Urothelium cell line (cell line): ENCODE measurements at regions not wholly inside any gene's neighbourhood (a gene's known extent, or its start where the extent isn't known, plus 50 kb on each side); places are given as distances from the start of the nearest gene placed in this dataset.
"Not testable (repeated sequence)": the region's sequence is repeated elsewhere in the genome, so short reads cannot be mapped to it uniquely, and the experiment has no call there.

Experiments used
- DNase-seq: peaks from one replicate; pipeline ENCODE4 v3.0.0; 2011; ENCODE audit warnings: low spot score, mixed read lengths
- FAIRE-seq: peaks from 2 replicates; lab custom pipeline; 2011; peaks lifted over from hg19 to GRCh38; lab: Jason Lieb, UNC

DNA sequence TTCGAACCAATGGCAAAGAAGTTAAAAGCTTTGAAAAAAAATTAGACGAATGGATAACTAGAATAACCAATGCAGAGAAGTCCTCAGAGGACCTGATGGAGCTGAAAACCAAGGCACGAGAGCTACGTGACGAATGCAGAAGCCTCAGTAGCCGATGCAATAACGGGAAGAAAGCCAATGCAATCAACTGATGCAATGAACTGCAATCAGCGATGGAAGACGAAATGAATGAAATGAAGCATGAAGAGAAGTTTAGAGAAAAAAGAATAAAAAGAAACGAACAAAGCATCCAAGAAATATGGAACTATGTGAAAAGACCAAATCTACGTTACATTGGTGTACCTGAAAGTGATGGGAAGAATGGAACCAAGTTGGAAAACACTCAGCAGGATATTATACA, 52.6 kb upstream of the MRPS30 start:
- FAIRE-seq, DNase-seq: not testable (repeated sequence)

DNA sequence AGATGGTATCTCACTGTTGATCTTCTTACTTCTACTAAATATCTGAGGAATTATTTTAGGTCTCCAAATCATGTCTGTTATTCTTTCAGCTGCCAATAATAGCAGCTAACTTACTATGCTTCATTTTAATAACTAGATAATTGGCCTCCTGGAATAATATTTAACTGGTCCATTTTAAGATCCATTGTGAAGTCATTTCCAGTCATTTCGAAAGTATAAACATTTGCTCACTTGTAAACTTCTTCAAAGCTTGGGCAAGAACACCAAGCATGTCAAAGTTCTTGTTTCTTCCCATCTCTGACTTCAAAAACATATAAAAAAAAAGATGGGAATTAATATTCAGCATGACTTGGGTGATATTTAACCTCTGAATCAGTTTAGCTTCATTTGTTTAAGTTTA, 61.4 kb upstream of the MRPS30 start:
- DNase-seq, result no peak
- no peak for FAIRE-seq

DNA sequence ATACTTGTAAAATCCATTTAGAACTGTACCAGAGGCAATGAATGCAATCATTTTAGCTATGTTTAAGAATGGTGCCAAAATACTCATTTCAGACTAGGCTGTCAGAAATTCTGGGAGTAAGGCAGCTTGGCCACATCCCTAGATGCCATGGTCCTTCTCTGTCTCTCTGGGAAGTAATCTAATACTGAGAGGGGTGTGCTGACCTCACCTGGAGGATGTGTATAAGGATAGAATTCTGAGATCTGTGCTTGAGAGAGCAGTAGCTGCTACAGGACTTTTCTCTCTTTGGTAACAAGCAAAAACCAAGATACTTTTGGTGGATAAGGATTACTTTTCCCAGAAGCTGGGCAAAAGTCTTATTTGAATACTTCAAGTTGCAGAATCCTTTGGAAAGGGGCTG, 68.1 kb upstream of the MRPS30 start:
- no peak for DNase-seq

DNA sequence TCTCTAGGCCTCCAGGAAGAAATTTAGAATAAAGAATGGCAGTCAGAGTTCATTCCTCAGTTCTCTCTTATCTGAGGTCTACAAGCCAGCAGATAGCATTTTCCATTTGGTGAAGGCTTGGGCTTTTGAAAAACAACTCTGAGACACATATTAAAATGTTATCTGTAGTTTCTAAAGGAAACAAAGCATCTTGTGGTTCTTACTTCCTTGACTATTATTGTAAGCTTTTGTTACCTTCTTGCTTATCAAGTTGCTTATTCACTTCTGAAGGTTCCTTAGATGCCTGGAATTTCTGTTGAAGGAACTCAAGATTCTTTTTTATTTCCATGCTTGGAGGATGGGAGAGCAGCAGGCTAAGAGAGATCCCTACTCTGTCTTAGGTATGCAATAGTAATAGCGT, 79.2 kb upstream of the MRPS30 start:
- no peak for DNase-seq

More for the DNA sequence above, 68.1 kb upstream of the MRPS30 start:
- FAIRE-seq, result no peak

DNA sequence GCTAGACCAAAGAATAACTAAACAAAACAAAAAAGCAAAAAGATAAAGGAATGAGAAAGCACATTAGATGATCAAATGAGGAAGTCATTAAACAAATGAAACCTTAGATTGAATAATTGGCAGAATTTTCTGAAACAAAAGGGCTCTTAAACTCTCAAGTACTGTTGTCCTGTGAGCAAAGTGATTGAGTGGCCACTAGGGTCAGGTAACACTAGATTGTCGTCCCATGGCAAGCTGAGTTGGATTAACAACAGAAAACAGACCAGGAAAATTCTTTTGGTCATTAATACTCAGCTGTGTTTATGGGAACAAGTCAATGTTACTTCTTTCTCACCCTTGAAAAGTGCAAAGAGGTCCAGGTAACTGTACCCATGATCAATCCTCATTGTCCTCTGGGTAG, 81.6 kb upstream of the MRPS30 start:
- DNase-seq (no peak), FAIRE-seq (no peak)

More for the DNA sequence above, 79.2 kb upstream of the MRPS30 start:
- no peak for FAIRE-seq

DNA sequence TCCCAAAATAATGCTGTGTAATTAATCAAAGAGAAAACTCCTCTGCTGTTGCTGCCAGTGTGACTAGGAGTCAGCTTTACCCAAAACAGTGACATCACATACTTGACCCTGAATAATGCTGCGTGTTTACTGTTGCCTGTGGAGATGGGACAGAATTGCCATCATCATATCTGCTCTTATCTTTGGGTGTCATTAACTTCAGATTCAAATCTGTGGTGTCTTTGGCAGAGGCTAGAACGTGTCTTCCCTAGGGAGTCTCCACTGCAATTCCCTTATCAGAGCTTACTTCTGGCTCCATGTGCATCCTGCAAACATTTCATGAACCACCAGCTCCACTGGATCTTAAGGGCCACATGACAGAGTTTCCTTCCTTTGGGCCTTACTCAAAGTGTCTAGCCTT, 88.9 kb upstream of the MRPS30 start:
- FAIRE-seq (no peak), DNase-seq (no peak)

DNA sequence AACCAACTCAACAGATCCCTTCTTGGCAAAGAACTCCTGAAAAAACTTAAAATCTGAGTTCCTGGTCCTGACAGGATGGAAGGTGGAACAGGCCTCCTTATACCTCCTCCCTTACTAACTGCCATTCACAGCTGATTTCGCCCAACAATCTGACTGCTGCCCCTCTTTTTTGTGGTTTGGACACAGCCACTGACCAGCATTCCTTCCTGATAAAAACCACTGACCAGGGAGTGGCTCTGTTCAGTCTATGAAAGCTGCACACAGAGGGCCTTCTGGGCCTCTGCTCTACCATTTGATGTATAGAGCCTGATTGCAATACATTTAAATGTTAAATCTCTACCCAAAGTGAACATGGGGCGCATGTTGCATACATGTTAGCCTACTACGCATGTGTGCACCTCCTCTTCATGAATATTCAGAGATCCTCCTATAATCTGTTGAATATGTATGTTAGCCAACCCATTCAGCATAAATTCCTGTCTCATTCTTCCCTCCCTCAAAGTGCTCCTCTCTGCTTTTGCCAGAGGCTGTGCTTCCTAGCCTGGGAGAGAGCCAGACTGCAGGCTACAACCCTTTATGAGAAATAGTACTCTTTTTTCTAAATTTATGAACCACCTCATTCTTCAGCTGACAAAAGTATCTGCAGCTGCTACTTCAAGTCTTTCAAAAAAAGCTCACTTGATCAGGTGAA, 93.7 kb upstream of the MRPS30 start:
- DNase-seq (no peak), FAIRE-seq (no peak)

DNA sequence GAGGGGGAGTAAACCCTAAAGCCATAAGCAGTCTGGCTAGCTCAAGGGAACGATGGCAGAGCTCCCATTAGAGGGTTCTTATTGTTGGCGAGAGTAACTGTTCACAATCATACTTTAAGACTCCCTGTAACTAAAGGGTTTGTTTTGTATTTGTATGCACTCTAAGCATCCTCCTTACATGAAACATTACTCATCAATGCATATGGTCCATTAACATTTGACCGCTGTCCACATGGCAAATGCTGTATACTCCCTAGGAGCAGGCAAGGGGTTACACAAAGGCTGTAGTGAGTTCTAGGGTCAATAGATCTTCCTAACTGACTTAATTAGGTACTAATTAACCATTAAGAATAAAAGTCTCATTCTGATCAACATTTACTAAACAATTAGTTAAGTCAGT, 95.3 kb upstream of the MRPS30 start:
- FAIRE-seq (peak; percentile 13), DNase-seq (no peak)

DNA sequence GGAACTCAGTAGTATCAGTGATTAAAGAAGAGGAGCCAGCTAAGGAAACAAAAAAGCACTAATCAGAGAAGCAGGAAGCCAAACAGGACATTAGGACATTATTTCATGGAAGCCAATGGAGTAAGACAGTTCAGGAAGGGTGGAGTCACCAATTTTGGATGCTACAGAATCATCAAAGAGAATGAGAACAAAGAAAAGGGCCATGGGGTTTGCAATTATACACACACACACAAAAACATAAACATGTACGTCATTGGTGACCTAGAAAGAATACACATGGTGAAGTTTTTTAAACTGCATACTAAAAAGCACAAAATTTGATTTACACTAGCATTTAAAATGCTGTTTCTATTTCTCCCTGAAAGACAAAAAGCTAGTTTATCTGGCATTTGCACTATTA, 96.8 kb upstream of the MRPS30 start:
- FAIRE-seq (no peak), DNase-seq (no peak)

DNA sequence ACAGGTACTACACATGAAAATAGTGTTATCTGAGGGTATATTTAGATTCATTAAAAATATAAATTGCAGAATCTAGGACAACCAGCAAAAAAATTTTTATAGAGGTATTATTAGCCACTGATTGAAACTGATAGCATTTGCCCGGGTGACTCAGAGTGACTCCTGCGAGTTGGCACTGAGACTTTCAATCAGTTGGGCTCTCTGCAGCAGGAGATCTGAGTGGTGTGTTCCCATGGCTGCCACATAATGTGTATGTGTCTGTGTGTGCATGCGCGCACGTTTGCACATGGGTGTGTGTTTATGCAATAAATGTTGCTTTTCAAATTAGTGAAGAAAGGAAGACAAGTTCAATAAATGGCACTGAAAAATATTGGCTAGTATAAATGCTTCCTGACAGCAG, 100.1 kb upstream of the MRPS30 start:
- FAIRE-seq, result no peak
- no peak for DNase-seq

DNA sequence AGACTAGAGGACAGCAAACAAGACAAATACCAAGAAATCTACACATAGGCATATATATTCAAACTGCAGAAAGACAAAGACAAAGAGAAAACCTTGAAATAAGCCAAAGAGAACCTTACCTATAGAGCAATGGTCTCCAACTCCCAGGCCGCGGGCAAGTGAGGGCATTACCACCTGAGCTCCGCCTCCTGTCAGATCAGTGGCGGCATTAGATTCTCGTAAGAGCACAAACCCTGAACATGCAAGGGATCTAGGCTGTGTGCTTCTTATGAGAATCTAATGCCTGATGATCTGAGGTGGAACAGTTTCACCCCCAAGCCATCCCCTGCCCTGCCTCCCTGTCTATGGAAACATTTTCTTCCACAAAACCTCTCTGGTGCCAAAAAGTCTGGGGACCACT, 101.0 kb upstream of the MRPS30 start:
- DNase-seq (no peak), FAIRE-seq (no peak)

DNA sequence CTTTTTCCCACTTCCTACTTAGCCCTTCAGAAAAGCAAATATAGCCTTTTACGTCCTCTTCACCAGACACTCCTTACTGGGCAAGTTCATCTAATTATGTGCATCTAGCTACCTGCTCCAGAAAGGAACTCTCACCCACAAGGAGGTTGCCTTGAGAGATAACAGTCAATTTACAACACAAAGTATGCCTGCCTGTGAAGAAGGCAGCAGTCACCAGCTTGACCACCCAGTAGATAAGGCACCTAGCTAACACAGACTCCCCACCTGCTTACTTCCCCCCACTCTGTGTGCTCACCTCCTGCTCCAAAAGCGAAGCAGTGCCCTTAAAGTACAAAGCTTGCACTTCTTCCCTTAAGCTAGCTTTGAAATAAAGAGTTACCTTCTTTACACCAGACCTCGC, 111.7 kb upstream of the MRPS30 start:
- FAIRE-seq, result no peak
- DNase-seq, result no peak

DNA sequence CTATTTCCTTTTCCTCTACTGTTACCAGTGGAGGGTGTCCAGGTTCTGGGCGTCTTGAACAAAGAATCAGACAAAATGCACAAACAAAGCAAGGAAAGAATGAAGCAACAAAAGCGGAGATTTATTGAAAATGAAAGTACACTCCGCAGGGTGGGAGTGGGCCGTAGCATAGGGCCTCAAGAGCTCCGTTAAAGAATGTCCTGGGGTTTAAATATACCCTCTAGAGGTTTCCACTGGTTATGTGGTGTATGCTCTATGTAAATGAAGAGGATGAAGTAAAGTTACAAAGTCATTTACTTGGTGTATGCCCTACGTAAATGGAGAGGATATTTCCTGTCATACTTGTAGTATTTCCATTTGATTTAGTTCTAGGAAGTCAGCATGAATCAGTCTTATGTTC, 113.5 kb upstream of the MRPS30 start:
- DNase-seq (no peak), FAIRE-seq (no peak)

DNA sequence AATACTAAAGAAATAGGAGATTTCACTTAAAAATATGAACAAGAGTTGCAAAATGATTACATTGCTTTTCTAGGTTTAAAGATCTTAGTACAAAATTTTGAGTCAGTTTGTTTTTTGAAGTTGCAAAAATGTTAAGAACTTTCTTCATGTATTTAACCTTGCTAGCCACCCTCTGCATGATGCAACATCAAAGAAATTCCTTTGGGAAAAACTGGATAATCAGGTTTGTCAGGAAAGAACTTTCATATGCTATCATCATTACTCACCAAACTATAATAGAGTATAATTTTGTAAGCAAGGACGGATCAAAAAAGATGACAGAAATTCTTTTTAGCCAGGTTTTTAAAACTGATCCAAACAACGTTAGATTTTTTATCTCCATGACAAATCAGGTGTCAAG, 116.9 kb upstream of the MRPS30 start:
- no peak for FAIRE-seq

DNA sequence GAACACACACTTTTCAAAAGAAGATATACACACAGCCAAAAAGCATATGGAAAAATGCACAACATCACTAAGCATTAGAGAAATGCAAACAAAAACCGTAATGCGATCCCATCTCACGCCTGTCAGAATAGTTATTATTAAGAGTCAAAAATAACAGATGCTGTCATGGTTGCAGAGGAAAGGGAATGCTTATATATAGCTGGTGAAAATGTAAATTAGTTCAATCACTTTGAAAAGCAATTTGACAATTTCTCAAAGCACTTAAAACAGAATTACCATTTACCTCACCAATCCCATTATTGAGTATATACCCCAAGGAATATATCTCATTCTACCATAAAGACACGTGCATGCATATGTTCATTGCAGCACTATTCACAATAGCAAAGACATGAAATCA, 126.8 kb upstream of the MRPS30 start:
- DNase-seq (no peak), FAIRE-seq (no peak)

More for the DNA sequence above, 116.9 kb upstream of the MRPS30 start:
- DNase-seq, result no peak

DNA sequence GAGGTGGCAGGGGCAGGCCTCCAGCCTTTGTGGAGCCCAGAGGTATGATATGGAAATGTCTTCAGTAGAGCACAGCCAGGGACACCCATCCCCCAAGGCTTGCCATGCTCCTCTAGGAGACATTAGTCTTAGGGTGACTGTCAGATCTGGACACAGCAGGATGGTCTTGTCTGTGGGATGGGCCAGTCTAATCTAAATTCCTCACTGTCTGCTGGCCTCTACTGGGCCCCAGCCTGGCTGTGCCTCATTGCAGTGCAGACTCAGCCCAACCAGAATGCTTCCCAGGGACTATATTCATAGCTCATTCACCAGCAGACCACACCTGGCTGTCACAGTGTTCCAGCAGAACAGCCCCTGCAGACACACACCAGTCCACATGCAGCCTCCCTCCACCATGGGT, 129.5 kb upstream of the MRPS30 start:
- FAIRE-seq (no peak), DNase-seq (no peak)

DNA sequence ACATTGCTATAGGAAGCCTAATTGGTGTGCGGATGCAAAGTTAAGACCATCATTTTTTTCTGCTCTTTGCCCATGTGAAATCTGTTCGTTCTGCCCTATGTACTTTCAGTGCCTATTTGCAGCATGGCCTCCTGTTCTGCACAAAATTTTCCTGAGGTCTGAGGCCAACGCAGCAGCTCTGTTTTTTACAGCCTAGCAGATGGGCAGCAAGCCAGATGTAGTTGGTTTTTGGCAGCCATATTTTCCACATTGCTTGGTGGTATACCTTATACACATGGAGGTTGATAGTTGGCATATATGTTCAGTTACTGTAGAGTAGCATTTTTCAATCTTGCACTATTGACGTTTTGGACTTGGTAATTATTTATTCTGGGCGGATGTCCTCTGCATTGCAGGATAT, 133.5 kb upstream of the MRPS30 start:
- FAIRE-seq, result no peak
- DNase-seq, result no peak

DNA sequence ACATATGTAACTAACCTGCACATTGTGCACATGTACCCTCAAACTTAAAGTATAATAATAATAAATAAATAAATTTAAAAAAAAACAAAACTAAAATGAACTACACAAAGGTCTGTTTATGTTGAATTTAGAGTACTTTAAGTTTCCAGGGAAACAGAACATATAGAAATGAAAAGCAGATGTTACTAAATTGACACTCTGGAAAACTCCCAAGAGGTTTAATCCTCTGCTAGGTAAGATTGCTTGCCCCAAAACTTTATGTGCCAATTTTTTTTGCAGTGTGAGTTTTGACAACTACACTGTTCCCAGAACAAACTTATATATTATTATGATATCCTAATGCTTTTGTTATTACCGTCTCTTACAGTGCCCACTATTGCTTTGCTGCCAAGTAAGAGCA, 134.3 kb upstream of the MRPS30 start:
- DNase-seq (no peak), FAIRE-seq (no peak)

DNA sequence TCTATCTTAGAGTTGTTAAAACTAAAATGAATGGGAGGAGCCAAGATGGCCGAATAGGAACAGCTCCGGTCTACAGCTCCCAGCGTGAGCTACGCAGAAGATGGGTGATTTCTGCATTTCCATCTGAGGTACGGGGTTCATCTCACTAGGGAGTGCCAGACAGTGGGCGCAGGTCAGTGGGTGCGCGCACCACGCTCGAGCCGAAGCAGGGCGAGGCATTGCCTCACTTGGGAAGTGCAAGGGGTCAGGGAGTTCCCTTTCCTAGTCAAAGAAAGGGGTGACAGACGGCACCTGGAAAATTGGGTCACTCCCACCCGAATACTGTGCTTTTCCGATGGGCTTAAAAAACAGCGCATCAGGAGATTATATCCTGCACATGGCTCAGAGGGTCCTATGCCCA, 140.3 kb upstream of the MRPS30 start:
- not testable (repeated sequence) for DNase-seq, FAIRE-seq

DNA sequence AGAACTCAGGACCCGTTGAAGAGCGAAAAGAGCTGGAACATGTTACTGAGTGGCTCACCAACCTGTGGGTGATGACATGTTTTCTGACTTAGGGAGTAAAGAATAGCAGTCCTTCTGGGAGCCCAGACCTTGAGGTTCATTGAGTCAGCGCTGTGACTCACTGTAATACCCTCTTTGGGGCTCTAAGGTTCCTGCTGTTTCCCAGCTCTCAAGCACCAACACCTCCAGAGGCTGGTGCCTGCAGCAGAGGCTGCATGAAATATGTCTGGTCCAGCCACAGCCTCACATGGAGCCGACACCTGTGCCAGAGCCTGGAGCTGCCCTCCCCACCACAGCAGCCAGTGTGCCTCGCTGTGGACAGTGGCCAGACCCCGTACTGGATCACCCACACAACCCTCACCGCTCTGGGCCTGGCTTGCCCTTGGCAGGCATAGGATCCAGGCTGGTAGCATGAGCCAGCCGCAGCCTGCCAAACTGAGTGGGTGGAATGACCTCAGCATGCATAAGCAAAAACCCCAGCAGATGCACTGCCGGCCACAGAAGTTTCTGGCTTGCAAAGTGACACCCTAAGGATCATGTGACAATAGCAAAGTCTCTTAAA, 143.5 kb upstream of the MRPS30 start:
- FAIRE-seq (peak; percentile 42), DNase-seq (peak; percentile 50)

DNA sequence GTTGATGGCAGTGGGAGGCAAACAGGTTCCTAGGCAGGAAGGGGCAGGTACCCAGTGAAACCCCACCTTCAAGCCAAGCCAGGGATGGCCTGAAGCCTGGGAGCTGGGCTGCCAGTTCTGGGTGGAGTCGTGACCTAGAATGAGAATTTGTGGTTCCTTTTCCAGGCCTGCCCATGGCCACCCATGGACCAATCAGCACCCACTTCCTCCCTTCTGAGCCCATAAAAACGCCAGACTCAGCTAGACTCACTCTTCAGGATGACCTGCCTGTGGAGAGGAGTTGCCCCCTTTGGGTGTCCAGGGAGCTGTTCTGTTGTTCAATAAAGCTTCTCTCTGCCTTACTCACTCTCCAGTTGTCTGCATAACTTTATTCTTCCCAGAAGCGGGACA, 144.0 kb upstream of the MRPS30 start:
- DNase-seq (no peak), FAIRE-seq (peak; percentile 35)

DNA sequence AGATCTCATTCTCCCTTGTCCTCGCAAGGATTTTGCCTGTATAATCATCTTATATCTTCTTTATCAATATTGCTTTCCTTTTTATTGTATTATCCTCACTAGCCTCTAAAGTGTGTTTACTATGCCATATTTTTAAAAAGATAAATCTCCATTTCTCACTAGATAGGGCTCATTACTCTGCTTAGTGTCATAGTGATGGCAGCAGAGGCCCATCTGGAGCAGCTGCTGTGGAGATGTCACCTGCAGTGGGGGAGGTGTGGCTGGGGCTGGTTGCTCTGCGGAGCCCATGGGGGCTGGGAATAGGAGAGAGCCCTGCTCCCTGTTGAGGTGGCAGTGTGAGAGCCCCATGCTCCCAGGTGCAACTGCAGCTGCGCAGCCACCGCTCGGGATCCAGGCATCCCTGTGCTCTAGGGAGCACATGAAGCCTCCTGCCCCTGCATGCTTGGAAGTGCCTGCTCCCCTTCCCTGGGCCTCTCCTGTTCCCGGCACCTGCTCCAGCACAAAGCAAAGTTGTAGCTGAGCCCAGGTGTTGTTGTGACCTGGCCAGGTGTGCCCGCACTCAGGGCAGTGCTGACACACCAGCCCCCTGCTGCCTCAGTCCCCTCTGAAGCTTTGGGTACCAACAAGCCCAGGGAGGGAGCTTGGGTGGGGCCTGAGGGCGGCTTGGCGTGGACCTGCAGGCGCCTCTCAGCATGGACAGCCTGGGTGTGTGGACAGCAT, 144.6 kb upstream of the MRPS30 start:
- DNase-seq, result no peak
- FAIRE-seq, result no peak
